PFSK-1 (cell line): ENCODE measurements at regions not wholly inside any gene's neighbourhood (a gene's known extent, or its start where the extent isn't known, plus 50 kb on each side); places are given as distances from the start of the nearest gene placed in this dataset.

ENCODE experiments used
- FOXP2 ChIP-seq: optimal IDR thresholded peaks from 2 replicates; pipeline ENCODE3; 2011; ENCODE audit warnings: borderline replicate concordance, control low read depth, inconsistent platforms; ENCODE audit not compliant: insufficient read depth; ENCODE audit errors: extremely low read length, extremely low read depth
- POLR2AphosphoS5 ChIP-seq: IDR thresholded peaks from 2 replicates; pipeline ENCODE4 v1.6.1; 2012; ENCODE audit warnings: low read depth, mild to moderate bottlenecking, control low read depth, low read length, moderate library complexity
- REST ChIP-seq, 2 experiments: IDR thresholded peaks; 2 replicates each; pipeline versions ENCODE4 v1.6.1 to v1.8.0; 2011 to 2012; ENCODE audit warnings: low read depth in 2 of 2, low read length in 2 of 2, control low read depth in 1 of 2, inconsistent platforms in 1 of 2, mild to moderate bottlenecking in 1 of 2, moderate library complexity in 1 of 2; ENCODE audit not compliant: insufficient read depth in 1 of 2
- SIN3A ChIP-seq: IDR thresholded peaks from 2 replicates; pipeline ENCODE4 v1.6.1; 2012; ENCODE audit warnings: mild to moderate bottlenecking, low read length, moderate library complexity, borderline replicate concordance; ENCODE audit not compliant: insufficient read depth
- TAF1 ChIP-seq: IDR thresholded peaks from 2 replicates; pipeline ENCODE4 v1.6.1; 2012; ENCODE audit warnings: low read length, control low read depth, borderline replicate concordance; ENCODE audit not compliant: insufficient read depth

- TF ChIP-seq POLR2AphosphoS5 = no peak
- TF ChIP-seq REST (IDR thresholded peaks at IDR 0.05; ENCODE audit: insufficient read depth in 1 of 2, low read depth in 2 of 2, low read length in 2 of 2) = no peak
- no peak for TF ChIP-seq SIN3A
- no peak for TF ChIP-seq TAF1
- no peak for TF ChIP-seq FOXP2
Observed at GRCh38 chr5:167533814-167534795, 757.3 kb upstream of the WWC1 start.

GRCh38 chr5:167539747-167540146 is 751.7 kb upstream of the WWC1 start:
- TF ChIP-seq POLR2AphosphoS5 (no peak), REST (IDR thresholded peaks at IDR 0.05; ENCODE audit: insufficient read depth in 1 of 2, low read depth in 2 of 2, low read length in 2 of 2) (no peak), FOXP2 (no peak)

- TF ChIP-seq SIN3A (no peak), REST (IDR thresholded peaks at IDR 0.05; ENCODE audit: insufficient read depth in 1 of 2, low read depth in 2 of 2, low read length in 2 of 2) (no peak), POLR2AphosphoS5 (no peak), FOXP2 (no peak), TAF1 (no peak)
Observed at GRCh38 chr5:167546270-167546669, 745.2 kb upstream of the WWC1 start.

- TF ChIP-seq POLR2AphosphoS5 (no peak), FOXP2 (no peak), SIN3A (no peak), REST (IDR thresholded peaks at IDR 0.05; ENCODE audit: insufficient read depth in 1 of 2, low read depth in 2 of 2, low read length in 2 of 2) (no peak), TAF1 (no peak)
Observed at GRCh38 chr5:167552356-167552755, 739.1 kb upstream of the WWC1 start.
